NT2/D1 (cell line): ENCODE measurements at regions not wholly inside any gene's neighbourhood (a gene's known extent, or its start where the extent isn't known, plus 50 kb on each side); places are given as distances from the start of the nearest gene placed in this dataset.

Experiments
- DNase-seq: peaks from one replicate; pipeline ENCODE4 v3.0.0-alpha.2; 2011; ENCODE audit warnings: low read depth, low spot score
- H3K27me3 ChIP-seq: 2 replicates; pipeline ENCODE4 v1.6.0; 2011; ENCODE audit warnings: mild to moderate bottlenecking; ENCODE audit not compliant: insufficient read length, insufficient read depth
- H3K36me3 ChIP-seq: 2 replicates; pipeline ENCODE4 v1.6.1; 2011; ENCODE audit warnings: mild to moderate bottlenecking, low read length, mixed read lengths; ENCODE audit not compliant: insufficient read depth, insufficient read length
- H3K4me1 ChIP-seq: 2 replicates; pipeline ENCODE4 v1.5.1; 2011; ENCODE audit not compliant: insufficient read depth, insufficient read length
- H3K4me3 ChIP-seq: 2 replicates; pipeline ENCODE4 v1.5.1; 2011; ENCODE audit warnings: low read depth; ENCODE audit not compliant: insufficient read length
- H3K9ac ChIP-seq: 2 replicates; pipeline ENCODE4 v1.6.0; 2011; ENCODE audit warnings: low read depth; ENCODE audit not compliant: insufficient read length
- H3K9me3 ChIP-seq: 2 replicates; pipeline ENCODE4 v1.5.1; 2011; ENCODE audit warnings: mild to moderate bottlenecking, low read length; ENCODE audit not compliant: insufficient read depth
- SUZ12 ChIP-seq: IDR thresholded peaks from 2 replicates; pipeline ENCODE4 v1.6.1; 2011; ENCODE audit not compliant: insufficient read length, insufficient read depth; ENCODE audit errors: extremely low read depth
- YY1 ChIP-seq: IDR thresholded peaks from 2 replicates; pipeline ENCODE4 v1.6.1; 2011; ENCODE audit not compliant: insufficient read length, insufficient read depth
- ZNF274 ChIP-seq: IDR thresholded peaks from 2 replicates; pipeline ENCODE4 v1.6.1; 2011; ENCODE audit warnings: mild to moderate bottlenecking, low read depth, low read length

GRCh38 chr2:217286833-217287232 is 427.0 kb upstream of the TNP1 start:
- H3K9me3 ChIP-seq = peaks cover 14% of the 10 kb centered on the region
- H3K9ac ChIP-seq = no peak overlapping the region
- TF ChIP-seq ZNF274 (no peak), SUZ12 (no peak), YY1 (no peak)
- peaks cover 36% of the 10 kb centered on the region for H3K27me3 ChIP-seq
- H3K4me1 ChIP-seq = peaks cover 5% of the 10 kb centered on the region
- H3K36me3 ChIP-seq = no peaks in the 10 kb centered on the region
- no peak for DNase-seq
- H3K4me3 ChIP-seq = no peak overlapping the region

GRCh38 chr2:217285926-217286325 is 426.1 kb upstream of the TNP1 start:
- DNase-seq = no peak
- TF ChIP-seq ZNF274 (no peak), YY1 (no peak)
- Histone ChIP-seq H3K9me3 (peaks cover 14% of the 10 kb centered on the region), H3K9ac (no peak overlapping the region), H3K27me3 (peaks cover 39% of the 10 kb centered on the region), H3K4me3 (no peak overlapping the region), H3K36me3 (no peaks in the 10 kb centered on the region), H3K4me1 (peaks cover 5% of the 10 kb centered on the region)

GRCh38 chr2:217283460-217283859 is 423.6 kb upstream of the TNP1 start:
- Histone ChIP-seq H3K36me3 (no peaks in the 10 kb centered on the region), H3K4me1 (no peaks in the 10 kb centered on the region)

GRCh38 chr2:217282531-217282930 is 422.7 kb upstream of the TNP1 start:
- no peak for DNase-seq
- H3K36me3 ChIP-seq = no peaks in the 10 kb centered on the region
- H3K27me3 ChIP-seq = peaks cover 72% of the 10 kb centered on the region
- H3K9me3 ChIP-seq = peaks cover 2% of the 10 kb centered on the region; the same call in 1 of the 2 replicates
- H3K9ac ChIP-seq = no peak overlapping the region
- no peak overlapping the region for H3K4me3 ChIP-seq
- H3K4me1 ChIP-seq = no peaks in the 10 kb centered on the region
- TF ChIP-seq YY1 = no peak
- TF ChIP-seq ZNF274 = no peak
- no peak for TF ChIP-seq SUZ12

More at GRCh38 chr2:217283460-217283859, 423.6 kb upstream of the TNP1 start:
- Histone ChIP-seq H3K9me3 (peaks cover 11% of the 10 kb centered on the region), H3K4me3 (no peak overlapping the region), H3K9ac (no peak overlapping the region), H3K27me3 (peaks cover 63% of the 10 kb centered on the region)
- no peak for TF ChIP-seq ZNF274
- TF ChIP-seq YY1 = no peak
- TF ChIP-seq SUZ12 = no peak
- no peak for DNase-seq

- no peaks in the 10 kb centered on the region for H3K36me3 ChIP-seq
- peaks cover 94% of the 10 kb centered on the region for H3K27me3 ChIP-seq
- no peak for DNase-seq
- H3K9ac ChIP-seq = no peak overlapping the region
- no peaks in the 10 kb centered on the region for H3K4me1 ChIP-seq
- H3K9me3 ChIP-seq = no peaks in the 10 kb centered on the region
- no peak overlapping the region for H3K4me3 ChIP-seq
- no peak for TF ChIP-seq SUZ12
- no peak for TF ChIP-seq ZNF274
- TF ChIP-seq YY1 = no peak
These were observed 419.7 kb upstream of the TNP1 start for GRCh38 chr2:217279556-217279955.

- TF ChIP-seq ZNF274 = no peak
- TF ChIP-seq YY1 = no peak
- no peak for TF ChIP-seq SUZ12
- Histone ChIP-seq H3K9ac (no peak overlapping the region), H3K4me3 (no peak overlapping the region), H3K9me3 (no peaks in the 10 kb centered on the region), H3K27me3 (peaks cover 96% of the 10 kb centered on the region), H3K4me1 (no peaks in the 10 kb centered on the region), H3K36me3 (no peaks in the 10 kb centered on the region)
- no peak for DNase-seq
These were observed 419.3 kb upstream of the TNP1 start for GRCh38 chr2:217279140-217279539.

- no peak for DNase-seq
- no peak overlapping the region for H3K9ac ChIP-seq
- no peaks in the 10 kb centered on the region for H3K9me3 ChIP-seq
- H3K27me3 ChIP-seq = peaks cover 96% of the 10 kb centered on the region
- H3K4me1 ChIP-seq = no peaks in the 10 kb centered on the region
- no peaks in the 10 kb centered on the region for H3K36me3 ChIP-seq
- TF ChIP-seq YY1 = no peak
- TF ChIP-seq ZNF274 = no peak
- TF ChIP-seq SUZ12 = no peak
- no peak overlapping the region for H3K4me3 ChIP-seq
These were observed 418.0 kb upstream of the TNP1 start for GRCh38 chr2:217277646-217278398.
